ENCODE measurements at regions not wholly inside any gene's neighbourhood (a gene's known extent, or its start where the extent isn't known, plus 50 kb on each side); places are given as distances from the start of the nearest gene placed in this dataset.

DNA sequence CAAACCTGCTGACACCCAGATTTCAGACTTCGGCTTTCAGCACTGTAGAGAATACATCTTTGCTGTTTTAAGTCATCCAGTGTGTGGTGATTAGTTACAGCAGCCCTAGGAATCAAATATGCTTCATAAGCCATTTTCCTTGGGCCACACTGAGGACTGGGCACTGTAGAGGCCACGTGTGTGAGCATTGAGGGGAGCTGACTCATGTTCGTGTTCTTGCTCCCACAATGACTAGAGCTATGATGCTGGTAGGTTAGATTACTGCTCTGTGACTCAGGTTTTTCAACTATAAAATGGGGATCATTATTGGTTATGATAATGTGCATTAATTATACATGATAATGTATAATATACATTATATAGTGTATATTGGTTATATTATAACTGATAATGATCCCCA, 96.5 kb upstream of the PALM2AKAP2 start:
- no peak for DNase-seq

DNA sequence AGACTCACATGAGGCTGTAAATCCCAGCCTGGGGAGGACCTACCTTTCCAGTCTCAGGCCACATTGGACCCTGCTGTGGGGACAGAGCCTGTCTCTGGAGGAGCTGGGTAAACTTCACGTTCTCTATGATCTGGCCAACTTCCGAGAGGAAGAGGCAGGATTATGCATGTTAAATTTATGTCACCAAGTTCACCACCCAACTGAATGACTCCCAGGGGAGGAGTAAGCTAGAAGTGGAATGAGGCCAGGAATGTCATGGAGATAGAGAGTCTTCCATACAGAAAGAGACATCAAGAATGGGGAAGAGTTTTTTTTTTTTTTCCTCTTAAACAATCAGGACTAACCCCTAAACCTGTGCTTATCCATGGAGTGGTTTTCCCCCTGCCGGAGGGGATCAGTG, 90.3 kb upstream of the PALM2AKAP2 start:
- DNase-seq = no peak

DNA sequence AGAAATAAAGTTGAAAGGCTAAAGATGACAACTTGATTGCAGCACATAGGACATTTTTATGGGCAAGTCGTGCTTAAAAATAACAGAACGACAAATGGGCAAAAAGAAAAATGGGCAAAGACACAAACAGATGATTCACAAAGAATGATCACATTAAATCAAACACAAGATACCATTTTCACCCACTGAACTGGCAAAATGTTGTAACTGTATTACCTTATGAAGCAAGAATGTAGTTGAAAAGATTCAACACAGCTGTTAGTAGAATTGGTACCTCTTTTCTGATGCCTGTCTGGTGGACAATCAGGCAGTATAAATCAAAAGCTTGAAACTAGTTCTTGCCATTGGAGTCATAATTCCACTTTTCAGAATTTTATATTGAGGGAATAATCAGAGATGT, 81.0 kb upstream of the PALM2AKAP2 start:
- DNase-seq = no peak

DNA sequence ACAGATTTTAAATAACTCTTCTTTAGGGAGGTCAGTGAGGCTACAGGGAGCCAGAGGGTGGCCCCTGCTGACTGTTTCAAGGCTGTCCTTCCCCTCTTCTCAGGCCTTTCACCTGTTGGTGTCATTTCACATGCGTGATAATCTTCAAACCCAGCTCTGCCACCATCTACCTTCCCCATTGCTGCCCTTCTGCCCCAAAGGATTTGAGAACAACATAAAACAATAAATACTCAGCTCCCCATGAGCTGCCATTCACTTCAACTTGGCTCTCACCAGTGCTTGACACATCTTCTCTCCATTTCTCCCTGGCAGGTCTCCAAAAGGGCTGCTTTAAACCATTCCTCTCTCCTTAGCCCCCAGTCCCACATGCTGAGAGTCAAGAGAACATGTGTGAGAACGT, 75.5 kb upstream of the PALM2AKAP2 start:
- DNase-seq = no peak

DNA sequence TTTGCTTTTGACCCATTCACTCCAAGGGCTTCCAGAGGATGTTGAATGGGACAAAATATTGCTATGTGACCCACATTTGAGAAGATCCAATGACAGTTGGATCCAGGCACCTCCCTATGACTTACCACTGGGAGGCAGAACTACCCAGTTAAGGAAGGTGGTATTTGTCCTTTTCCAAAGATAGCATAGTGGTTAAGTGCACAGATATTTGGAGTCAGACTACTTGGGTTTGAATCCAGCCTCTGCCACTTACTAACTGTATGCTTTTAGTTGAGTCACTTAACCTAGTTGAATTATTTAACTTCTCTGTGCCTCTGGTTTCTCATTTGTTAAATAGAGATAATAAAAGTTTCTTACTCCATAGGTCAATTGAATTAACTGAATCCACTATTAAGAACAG, 74.5 kb upstream of the PALM2AKAP2 start:
- no peak for DNase-seq

DNA sequence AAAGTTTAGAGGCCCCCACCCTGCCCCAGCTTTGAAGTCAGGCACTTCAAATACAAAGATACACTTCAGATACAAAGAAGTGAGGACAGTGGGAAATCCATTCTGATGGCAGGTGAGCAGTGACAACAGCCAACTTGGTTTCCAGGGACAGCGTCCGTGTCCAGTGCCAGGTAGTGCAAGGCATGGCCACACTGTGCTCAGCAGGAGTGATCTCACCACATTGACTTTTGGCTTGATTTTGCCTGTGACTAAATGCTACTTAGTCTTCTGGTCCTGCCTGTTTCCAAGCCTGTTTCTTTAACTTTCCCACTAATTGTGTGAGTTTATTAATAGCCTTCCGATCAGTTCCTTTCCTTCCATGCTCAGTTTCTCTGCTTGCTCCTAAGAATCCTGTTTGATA, 72.6 kb upstream of the PALM2AKAP2 start:
- no peak for DNase-seq

DNA sequence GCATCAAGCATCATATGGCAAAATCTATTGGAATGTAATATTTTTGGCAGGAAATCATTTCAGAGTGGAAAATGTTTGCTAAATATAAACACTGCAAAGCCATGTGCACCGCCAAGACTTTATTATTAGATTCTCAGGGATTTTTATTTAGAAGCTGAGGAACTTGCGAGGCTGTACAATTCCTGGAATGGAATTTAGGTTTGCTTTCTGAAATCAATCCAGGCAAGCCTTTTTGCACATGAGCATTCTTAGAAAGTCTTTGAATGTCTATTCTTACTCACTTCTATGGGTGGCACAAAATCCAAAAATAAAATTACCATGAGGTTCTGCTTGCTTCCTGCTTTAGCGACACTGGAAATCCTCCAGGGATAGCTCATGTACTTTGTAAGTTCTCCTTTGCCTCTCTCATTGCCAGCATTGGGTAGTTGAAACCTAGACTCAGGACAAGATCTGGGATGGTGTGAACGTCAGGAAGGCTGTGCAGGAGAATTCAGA, 71.5 kb upstream of the PALM2AKAP2 start:
- DNase-seq = no peak

DNA sequence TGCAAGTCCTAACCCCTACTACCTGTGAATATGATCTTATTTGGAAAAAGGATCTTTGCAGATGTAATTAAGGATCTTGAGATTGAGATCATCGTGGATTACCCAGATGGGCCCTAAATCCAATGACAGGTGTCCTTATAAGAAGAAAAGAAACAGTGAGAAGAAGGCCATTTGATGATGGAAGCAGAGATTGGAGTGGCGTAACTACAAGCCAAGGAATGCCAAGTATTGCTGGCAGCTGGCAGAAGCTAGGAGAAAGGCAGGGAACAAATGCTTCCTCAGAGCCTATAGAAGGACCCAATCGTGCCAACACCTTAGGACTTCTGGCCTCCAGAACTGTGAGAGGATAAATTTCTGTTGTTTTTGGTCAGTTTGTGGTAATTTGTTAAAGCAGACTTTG, 70.1 kb upstream of the PALM2AKAP2 start:
- DNase-seq = no peak

DNA sequence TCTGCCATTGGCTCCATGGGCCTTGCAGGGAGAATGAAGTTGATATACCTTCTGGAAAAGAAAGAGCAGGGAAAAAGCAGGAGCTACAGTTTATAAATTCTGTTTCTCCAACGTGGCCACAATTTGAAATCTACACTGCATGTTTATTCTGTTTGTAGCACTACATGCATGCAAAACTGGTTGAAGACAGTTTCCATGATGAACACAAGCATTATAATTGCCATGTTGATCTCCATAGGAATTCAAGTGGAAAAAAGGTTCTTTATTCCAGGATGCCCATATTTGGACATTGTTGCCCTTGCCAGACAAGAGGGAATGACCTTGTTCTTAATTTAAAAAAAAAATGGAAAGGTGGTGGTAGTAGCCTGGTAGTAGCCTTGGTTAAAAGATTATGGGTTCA, 69.2 kb upstream of the PALM2AKAP2 start:
- no peak for DNase-seq

DNA sequence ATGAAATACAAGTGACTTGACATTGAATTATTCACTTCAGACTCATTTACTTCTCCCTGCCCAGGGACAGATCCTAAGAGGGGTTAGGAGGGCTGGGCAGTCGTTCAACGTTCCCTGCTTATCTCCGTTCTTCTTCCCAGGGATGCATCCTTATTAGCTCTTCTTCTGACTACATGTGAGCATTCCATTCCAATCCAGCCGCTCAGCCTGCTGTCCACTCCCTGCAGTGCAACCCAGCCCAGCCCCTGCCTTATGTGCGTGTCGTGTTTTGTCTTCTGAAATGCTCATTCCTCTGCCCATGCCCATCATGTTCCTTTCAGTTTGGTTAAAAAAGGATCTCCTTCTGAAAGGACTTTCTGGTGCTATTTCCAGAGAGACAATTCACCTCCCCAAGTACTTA, 64.7 kb upstream of the PALM2AKAP2 start:
- DNase-seq = no peak

DNA sequence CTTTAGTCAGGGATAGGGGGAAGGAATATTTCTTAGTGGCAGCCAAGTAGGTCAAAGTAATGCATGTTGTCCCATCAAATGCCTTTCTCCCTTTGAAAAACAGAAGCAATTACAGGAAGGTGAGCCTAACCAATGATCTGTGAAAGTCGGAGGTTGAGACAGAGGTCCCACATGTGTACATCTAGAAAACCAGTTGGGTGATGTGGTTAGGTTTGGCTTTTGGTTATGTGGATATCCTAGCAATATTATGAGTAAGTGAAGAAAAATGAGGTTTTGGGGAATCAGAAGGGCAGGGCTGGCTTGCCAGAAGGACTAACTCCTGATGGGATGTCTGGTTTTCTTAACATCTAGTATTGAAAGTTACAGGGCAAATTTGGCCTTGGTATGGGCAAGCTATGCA, 63.4 kb upstream of the PALM2AKAP2 start:
- no peak for DNase-seq

DNA sequence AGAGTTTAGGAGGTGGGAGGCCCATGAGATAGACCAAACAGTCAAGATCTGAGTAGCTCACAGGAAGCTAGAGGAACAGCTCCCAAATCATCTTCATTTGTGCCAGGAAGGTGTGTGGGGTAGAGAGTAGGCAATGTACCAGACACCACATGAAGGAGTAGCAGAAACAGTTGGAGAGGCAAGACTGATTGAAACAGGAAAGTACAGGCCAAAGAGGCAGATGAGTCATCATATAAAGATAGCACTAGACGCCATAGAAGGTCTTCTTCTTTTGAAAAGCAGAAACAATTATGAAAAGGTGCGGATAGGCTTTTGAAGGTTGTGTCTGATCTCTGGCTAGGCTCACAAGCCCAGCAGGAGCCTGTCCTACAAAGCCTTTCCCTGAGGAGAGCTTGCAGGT, 62.7 kb upstream of the PALM2AKAP2 start:
- no peak for DNase-seq

DNA sequence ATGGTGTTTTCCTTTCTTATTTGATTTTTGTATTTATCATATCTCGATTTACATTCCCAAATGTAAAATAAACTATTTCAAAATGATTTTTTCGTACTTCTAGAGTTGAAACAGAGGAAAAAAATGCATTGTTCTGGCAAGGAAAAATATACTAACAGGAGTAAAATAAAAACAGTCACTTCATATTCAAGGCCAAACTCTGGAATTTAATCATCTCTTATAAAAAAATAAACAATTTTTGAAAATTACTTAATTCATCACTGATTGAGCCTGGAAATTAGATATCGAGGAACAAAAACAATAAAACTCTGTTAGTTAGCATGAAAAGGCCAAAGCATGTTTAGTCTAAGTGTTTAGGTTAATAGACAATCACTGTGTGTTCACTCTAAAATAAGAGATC, 61.1 kb upstream of the PALM2AKAP2 start:
- DNase-seq = no peak

DNA sequence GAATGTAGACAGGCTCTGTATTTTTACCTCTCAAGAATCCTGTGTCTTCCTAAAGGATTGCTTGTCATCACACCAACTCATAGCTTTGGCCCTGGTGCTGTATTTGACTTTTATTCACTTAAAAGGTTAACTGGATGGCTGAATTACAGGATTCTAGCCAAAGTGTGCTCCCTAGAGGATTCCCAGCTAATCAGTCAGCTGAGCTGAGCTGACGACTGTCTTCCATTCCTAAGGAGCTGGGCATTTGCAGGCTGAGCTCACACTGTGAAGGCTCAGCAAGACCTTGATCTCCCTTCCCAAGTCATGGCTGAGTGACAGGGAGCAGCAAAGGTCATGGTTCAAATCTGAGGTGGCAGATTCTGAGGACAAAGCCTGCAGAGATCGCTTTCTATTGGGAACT, 59.0 kb upstream of the PALM2AKAP2 start:
- DNase-seq = no peak

DNA sequence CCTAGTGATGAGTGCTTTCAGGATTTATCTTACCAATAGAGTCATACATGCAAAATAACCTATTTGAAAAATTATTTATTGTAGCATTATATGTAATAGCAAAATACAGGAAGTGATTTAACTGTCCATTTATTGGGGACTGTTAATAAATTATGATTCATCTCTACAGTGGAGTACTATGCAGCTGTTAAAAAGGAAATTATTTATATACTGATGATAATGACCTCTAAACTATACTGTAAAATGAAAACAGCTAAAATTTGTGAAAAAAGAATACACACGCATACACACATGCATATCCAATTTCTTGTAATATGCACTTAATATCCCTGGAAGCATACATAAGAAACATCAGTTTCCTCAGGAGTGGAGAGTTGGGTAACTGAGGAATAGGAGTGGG, 58.0 kb upstream of the PALM2AKAP2 start:
- DNase-seq = no peak

DNA sequence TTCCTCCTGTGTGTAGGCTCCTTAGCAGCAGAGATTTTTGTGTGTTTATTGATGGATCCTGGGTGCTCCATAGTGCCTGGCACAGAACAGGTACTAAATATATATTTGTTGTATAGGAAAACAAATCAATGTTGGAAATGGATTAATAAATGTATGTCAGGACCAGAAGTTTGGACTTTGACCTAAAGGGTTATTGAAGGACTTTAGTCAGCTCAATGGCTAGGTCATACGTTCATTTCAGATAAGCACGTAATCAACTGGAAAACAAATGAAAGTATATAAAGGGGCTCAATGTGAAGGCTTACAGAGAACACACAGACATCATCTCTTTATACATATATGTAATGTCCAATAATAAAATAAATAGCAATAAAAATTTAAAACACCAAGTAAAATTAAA, 56.2 kb upstream of the PALM2AKAP2 start:
- DNase-seq = no peak

DNA sequence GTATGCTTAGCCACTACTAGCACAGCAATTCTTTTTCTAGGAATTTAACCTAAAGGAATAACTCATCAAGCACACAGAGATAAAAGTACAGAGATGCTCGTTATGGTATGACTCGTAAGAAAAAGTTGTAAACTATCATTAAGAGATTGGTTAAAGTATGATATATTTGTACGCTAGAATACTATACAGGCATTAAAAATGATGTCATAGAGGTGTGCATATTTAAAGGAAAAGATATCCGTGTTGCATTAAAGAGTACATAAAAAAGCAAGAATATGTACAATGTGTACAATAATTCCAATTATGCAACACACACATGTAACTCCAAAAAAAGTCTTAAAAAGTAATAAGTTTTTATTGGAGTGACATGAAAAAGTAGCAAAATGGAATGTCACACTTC, 54.5 kb upstream of the PALM2AKAP2 start:
- no peak for DNase-seq

DNA sequence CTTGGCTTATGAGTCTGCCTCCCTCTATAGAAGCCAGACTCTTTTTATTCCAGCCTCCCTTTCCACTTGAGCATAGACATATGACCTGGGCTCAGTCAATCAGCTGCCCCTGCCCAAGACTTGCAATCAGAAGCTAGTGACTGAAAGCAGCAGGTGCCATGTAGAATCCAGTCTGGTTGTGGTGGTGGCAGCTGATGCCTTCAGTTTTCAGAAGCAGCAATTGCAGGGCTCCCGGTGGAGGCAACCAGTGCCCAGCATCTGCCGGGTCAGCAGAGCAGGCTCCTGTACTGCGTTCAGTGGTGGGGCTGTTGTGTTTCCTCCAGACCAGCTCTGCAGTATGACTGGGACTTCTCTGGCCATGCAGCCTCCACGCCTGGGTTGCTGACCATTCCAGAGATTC, 53.9 kb upstream of the PALM2AKAP2 start:
- DNase-seq = no peak

DNA sequence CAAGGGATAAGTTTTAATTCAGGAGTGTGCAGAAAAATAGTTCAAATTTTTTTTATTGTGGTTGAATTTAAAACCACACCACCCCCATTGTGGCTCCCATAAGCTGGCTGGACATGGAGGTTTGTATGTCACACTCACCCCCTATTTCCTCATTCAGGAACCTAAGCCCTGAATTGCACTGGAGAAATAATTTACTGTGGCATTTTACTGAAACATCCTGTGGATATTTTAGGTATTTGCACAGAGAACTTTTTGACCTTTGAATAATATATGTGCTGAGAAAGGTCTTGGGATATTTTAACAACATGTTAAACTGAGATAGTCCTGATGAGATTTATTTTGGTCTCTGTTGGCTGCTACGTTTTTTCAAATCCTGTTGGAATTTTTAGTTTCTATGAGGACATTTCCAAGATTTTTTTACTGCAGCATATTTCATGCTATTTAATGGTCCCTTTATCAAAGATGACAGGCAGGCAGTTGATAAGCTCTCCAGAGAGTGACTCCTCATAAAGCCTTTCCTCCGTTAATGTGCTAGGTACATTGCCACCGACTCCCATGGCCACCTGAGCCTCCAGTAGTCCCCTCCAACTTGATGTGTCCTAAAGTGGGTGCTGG, 51.2 kb upstream of the PALM2AKAP2 start:
- DNase-seq = no peak

DNA sequence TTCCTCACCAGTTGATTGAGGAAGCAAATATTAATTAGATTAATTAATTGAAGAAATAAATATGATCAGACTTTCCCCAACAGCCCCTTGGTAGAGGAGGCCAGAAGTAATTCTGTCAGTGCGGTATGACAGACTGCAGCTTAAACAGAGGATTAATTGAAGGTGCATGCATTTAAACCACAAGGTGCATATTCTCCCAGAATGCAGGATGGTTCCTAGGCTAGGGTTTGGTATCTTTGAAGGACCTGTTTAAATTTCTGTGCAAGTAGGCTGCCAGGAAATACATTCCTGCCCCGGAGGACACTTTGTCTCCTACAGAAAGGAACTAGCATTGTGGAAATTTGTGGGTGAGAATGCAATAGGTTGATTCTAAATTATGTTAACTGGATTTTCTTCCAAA, 50.5 kb upstream of the PALM2AKAP2 start:
- no peak for DNase-seq

All from CD4-positive, alpha-beta T cell treated with Interleukin-21 for 1 hour (primary cell).